ENCODE measurements at regions not wholly inside any gene's neighbourhood (a gene's known extent, or its start where the extent isn't known, plus 50 kb on each side); places are given as distances from the start of the nearest gene placed in this dataset.

- no peak for DNase-seq (ENCODE audit: low read depth)
These were observed 503.4 kb downstream of the PLXNA4 start for GRCh38 chr7:132072873-132073272.

DNA sequence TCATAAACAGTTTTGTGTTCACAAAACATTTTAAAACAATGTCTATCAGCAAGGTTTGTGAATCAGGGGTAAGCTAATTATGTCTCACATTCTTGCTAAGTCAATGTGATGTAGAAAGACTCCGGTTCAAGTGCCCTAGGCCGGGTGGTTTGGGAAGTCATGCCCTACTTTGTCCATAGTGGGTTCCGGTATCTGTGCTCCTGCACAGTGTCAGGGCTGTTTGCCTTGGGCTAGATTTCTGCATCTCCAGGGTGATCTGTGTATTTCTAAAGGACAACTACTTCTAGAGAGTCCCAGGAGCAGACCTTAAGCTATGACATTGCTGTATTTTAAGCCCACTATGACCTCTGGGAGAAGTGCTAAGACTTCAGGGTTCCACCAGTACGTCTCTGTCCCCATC, 504.1 kb downstream of the PLXNA4 start:
- DNase-seq (ENCODE audit: low read depth) = no peak

GRCh38 chr7:132069306-132069705, 507.0 kb downstream of the PLXNA4 start:
- no peak for DNase-seq (ENCODE audit: low read depth)

DNA sequence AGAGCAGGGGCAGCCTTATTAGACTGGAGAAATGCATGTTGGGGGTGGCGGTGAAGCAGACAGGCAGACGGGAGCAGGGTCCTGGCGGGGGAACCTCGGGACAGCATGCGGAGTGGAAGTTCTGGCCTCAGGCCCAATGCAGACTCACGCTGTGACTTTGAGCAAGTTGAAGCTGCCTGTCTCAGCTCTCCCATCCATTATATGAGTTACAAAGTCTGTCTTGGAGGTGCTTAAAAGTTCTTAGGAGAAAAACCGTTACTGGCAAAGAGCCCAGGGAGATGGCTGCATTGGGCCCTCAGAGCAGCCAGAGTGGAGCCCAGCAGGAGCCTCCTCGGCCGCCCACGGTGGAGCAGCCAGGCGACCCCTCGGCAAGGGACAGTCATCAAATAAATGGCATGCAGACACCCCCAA, 509.5 kb downstream of the PLXNA4 start:
- no peak for DNase-seq (ENCODE audit: low read depth)

DNA sequence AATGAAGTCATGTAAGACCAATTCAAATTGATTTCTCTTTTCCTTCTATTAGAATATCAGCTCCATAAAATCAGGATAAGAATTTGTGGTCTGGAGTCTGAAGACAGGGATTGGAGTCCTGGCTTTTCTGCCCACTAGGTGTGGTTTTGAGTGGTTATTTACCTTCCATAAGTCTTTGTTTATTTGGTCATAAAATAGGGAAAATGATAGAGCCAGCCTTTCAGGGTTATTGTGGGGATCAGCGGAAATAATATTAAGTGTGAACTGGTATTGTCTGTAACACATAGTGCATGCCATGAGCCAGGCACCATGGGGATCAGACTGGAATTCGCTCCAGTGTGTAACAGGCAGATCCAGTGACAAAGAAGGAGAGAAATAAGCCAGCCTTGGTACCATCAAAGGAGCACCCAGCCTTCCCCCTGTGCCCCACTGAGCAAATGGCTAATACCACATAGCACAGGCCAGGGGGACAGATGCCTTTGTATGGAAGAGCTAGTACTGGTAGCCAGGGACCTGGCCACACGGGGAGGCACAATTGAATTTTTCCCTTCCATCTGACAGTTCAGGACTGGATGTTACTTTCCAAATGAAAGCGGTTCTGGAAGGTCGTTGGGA, 509.7 kb upstream of the PODXL start:
- DNase-seq (ENCODE audit: low read depth) = no peak

DNA sequence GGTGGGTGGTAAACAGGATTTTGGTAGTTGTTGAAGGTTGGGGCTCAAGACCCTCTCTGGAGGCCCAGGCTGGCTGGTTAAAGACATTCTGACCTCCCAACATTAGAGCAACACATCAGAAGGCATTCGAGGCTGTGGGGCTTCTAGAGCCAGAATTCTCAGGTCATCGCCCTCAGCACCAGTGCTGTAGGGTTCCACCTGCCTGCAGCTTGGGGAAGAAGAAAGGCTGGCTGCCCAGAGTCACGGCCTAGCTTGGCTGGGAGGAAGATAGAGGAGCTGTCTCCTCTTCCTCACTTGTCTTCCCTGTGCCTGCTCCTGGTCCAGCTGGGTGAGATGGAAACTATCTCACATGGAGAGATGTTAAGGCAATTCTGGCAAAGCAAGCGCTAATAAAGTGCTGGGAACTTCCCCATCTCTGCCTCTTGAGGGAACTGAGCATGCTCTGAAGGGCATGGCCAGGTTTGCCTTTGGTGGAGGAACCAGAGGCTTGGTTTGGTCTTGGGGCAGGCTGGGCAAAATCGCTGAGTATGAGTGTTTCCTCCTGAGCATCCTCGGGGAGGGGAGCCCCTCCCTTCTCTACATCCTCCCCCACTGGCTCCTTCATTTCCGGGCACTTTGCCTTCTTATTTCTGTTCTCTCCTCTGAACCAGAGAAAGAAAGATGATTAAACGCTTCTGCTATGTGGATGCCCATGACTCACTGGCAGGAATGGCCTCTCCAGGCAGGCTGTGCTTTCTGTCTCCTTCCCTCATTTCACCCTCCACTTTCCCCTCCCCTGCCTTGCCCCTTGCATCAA, 509.0 kb upstream of the PODXL start:
- DNase-seq (ENCODE audit: low read depth) = no peak

GRCh38 chr7:132063800-132064199, 507.4 kb upstream of the PODXL start:
- no peak for DNase-seq (ENCODE audit: low read depth)

DNA sequence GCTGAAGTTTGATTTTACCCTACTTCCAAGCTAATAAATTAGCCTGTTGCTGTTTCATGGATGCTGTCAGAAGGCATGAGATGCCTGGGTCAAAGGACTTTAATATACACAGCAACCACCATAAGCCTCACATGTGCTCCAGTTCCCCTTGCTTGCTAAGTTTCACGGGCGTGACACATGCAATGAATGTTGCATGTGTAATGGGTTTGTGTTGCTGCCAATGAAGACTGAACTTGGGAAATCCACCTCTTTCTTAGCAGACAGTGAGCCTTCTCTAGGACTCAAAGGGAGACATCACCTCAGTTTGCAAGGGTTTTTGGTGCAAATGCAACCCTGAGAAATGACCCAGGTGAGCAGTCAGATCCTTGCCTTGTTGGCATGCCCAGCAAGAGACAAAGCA, 505.5 kb upstream of the PODXL start:
- DNase-seq (ENCODE audit: low read depth) = no peak

DNA sequence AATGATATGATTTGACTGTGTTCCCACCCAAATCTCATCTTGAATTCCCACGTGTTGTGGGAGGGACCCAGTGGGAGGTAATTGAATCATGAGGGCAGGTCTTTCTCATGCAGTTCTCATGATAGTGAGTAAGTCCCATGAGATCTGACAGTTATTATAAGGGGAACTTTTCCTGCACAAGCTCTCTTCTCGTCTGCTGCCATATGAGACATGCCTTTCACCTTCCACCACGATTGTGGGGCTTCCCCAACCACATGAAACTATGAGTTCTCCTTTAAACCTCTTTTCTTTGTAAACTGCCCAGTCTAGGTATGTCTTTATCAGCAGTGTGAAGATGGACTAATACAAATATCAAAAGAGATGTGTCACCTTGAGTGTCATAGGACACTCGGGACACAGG, 502.7 kb upstream of the PODXL start:
- DNase-seq (ENCODE audit: low read depth) = no peak

DNA sequence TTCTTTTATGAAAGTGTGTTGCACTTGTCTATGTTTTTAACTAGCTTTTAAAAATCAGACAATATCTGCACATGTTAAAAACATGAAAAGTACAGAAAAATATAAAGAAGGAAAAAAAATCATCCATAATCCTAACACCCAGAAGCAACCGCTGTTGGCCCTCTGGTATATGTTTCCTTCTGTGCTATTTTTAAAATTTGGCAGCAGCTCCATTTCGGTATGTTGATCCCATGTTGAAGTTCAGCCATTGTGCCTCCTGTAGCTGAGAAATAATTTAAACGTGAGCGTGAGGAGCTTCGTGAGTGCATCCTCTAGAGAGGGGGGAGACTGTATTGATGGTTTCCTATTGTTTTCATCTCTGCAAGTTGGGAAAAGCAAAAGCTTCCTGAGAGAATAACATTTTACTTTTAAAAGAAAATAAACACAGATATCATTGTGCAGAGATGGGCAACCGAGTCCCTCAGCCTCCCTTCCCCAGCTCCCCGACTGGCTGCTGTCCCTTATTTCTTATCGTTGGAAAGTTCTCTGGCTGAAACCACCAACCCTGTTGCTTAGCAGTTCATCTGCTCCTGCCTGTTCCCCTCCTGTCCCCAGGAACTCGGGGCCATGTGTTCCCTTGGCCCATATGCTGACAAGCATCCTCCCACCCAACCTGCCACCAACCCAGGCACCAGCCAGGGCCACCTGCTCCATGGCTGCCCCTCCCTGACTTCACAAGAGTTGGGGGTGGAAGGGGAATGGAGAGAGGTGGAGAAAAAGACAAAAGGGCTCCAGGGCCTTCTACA, 499.1 kb upstream of the PODXL start:
- no peak for DNase-seq (ENCODE audit: low read depth)

GRCh38 chr7:132053871-132054270, 497.4 kb upstream of the PODXL start:
- DNase-seq (ENCODE audit: low read depth) = no peak

GRCh38 chr7:132051311-132051710, 494.9 kb upstream of the PODXL start:
- no peak for DNase-seq (ENCODE audit: low read depth)

DNA sequence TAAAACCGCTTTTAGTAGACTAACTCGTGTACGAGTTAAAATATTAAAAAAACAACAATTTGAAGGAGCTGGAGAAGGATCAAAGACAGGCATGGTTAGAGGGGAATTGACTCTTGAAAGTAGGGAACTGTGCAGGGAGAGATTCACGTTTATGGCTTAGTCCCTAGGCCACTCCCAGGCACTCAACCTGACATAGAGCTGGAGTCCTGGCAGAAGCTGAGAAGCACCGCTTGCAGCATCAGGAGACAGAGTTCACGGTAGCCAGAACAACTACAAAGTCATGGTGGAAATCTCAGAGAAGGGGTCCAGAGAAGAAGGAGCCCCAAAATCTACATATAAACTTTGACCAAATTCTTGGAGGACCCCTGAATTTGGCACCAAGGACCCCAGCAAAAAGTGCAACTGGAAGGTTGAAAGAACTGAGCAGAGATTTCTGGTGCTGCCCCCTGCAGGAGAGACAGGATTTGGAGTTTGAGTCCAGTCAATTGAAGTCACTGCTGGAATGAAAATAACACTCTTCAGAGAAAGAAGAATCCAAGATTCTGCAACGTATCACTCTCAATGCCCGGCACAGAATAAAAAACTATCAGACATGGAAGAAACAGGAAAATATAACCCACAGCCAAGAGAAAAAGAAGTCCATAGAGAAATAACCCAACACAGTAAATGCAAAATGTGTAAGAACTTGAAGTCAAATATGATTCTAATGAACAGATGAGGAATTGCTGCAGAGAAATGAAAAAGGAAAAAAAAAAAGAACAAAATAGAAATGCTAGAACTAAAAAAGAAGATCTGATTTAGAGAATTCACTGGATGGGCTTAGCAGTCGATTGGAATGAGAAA, 493.3 kb upstream of the PODXL start:
- DNase-seq (ENCODE audit: low read depth) = no peak

GRCh38 chr7:132045481-132045980, 489.1 kb upstream of the PODXL start:
- DNase-seq (ENCODE audit: low read depth) = no peak

DNA sequence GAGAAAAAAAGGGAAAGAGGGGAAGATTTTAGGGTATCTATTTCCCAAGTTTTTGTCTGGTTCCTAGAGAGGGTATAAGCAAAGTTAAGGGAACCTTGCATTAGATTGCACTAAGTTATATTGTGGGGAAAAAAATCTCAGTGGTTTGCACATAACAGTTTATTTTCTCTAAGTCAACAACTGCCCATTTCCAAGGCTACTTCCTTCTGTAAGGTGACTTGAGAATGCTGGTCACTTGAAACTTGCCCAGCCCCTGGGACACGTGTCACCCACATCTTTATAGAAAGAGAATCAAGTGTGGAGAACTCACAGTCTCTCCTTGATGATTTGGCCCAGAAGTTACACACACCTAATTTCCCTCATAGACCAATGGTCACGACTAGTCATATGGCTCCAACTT, 488.6 kb upstream of the PODXL start:
- no peak for DNase-seq (ENCODE audit: low read depth)

DNA sequence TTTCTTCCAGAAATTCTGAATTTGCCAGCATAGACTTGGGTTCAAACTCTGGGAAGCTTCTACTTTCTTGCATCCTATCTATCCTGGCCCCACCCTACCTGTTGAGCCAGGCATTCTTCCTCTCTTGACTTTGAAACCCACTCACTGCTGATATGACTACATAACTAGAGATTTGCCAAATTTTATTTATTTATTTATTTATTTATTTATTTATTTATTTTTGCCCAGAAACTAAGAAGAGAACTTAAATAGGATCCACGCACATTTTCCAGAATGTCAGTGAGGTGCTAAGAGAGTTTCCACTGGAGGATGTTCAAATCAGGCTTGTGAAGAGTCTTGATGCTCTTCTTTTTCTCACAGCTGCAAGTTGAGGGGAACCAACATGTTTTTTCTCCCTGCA, 487.8 kb upstream of the PODXL start:
- DNase-seq (ENCODE audit: low read depth) = no peak

GRCh38 chr7:132041108-132041507, 484.7 kb upstream of the PODXL start:
- no peak for DNase-seq (ENCODE audit: low read depth)

GRCh38 chr7:132035517-132036362, 479.3 kb upstream of the PODXL start:
- DNase-seq (ENCODE audit: low read depth) = no peak

DNA sequence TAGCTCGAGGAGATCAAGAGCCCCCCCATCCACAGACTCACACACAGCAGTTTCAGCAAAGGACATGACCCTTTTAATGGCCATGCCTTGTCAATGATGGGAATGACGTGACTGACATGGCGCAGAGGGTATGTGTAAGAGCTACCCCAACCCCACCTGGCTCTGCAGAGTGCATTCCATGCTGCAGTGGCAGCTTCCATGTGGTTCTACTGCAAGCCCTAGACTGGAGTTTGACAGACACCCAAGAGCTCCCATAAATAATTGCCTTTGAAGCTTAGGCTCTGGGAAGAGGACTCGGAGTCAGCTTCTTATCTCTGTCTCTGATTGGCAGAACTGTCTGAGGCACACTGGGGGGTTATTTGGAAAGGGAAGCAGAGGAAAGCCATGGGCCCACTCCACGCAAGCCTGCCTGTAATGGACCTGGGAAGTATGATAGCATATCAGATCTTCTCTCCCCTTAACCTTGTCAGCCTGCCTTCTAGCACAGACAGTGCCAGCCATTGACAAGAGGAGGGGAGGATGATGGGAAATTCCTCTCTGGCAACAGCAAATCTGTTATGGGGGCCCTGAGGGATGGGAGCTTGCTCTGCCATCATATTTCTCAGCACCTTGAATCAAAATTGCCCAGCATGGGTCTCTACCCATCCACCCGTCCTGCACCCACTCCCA, 478.5 kb upstream of the PODXL start:
- no peak for DNase-seq (ENCODE audit: low read depth)

- no peak for DNase-seq (ENCODE audit: low read depth)
These were observed 474.5 kb upstream of the PODXL start for GRCh38 chr7:132030883-132031282.
